ENCODE measurements at regions not wholly inside any gene's neighbourhood (a gene's known extent, or its start where the extent isn't known, plus 50 kb on each side); places are given as distances from the start of the nearest gene placed in this dataset.

DNA sequence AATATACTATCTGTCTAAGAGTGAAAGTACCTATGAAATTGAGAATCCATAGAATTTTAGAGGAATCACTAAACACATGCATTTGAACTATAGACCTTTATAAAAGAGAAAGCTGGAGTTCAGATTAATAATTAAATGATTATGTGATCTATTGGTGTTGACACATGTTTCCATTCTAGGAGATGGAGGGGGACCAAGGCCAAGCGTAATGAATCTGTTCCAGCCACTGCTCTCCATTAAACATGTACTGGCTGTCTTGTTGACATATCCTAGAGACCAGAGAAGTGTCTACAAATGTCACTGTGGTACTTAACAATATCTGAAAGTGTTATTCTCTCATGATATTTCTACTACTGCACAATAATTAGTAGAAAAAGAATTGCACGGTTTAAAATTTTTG, 432.4 kb downstream of the BMP2 start:
- no peaks in the 10 kb centered on the region for H3K27me3 ChIP-seq

GRCh38 chr20:7207186-7207798, 439.8 kb downstream of the BMP2 start:
- TF ChIP-seq POLR2A (IDR thresholded peaks at IDR 0.05), result no peak
- no peak for TF ChIP-seq CTCF (IDR thresholded peaks at IDR 0.05)
- no peak for DNase-seq
- H3K4me1 ChIP-seq, result no peaks in the 10 kb centered on the region
- no peak overlapping the region for H3K4me3 ChIP-seq
- H3K36me3 ChIP-seq, result no peaks in the 10 kb centered on the region
- no peak overlapping the region for H3K27ac ChIP-seq
- no peaks in the 10 kb centered on the region for H3K27me3 ChIP-seq
- intact Hi-C loops (cut with DNase I; ENCODE audit: low total_unique reads), result no loop called here
- H3K9me3 ChIP-seq, result no peaks in the 10 kb centered on the region

More for the DNA sequence above, 432.4 kb downstream of the BMP2 start:
- H3K27ac ChIP-seq, result no peak overlapping the region
- no peaks in the 10 kb centered on the region for H3K4me1 ChIP-seq
- H3K36me3 ChIP-seq, result no peaks in the 10 kb centered on the region
- intact Hi-C loops (cut with DNase I; ENCODE audit: low total_unique reads), result no loop called here
- DNase-seq, result no peak
- H3K4me3 ChIP-seq, result no peak overlapping the region
- TF ChIP-seq POLR2A (IDR thresholded peaks at IDR 0.05) (no peak), CTCF (IDR thresholded peaks at IDR 0.05) (no peak)
- no peaks in the 10 kb centered on the region for H3K9me3 ChIP-seq

- Histone ChIP-seq H3K27ac (no peak overlapping the region), H3K9me3 (no peaks in the 10 kb centered on the region), H3K4me3 (no peak overlapping the region), H3K27me3 (no peaks in the 10 kb centered on the region), H3K4me1 (no peaks in the 10 kb centered on the region), H3K36me3 (no peaks in the 10 kb centered on the region)
- TF ChIP-seq POLR2A (IDR thresholded peaks at IDR 0.05) (no peak), CTCF (IDR thresholded peaks at IDR 0.05) (no peak)
- DNase-seq, result no peak
- intact Hi-C loops (cut with DNase I; ENCODE audit: low total_unique reads), result no loop called here
These were observed 443.4 kb downstream of the BMP2 start for GRCh38 chr20:7210910-7211309.

DNA sequence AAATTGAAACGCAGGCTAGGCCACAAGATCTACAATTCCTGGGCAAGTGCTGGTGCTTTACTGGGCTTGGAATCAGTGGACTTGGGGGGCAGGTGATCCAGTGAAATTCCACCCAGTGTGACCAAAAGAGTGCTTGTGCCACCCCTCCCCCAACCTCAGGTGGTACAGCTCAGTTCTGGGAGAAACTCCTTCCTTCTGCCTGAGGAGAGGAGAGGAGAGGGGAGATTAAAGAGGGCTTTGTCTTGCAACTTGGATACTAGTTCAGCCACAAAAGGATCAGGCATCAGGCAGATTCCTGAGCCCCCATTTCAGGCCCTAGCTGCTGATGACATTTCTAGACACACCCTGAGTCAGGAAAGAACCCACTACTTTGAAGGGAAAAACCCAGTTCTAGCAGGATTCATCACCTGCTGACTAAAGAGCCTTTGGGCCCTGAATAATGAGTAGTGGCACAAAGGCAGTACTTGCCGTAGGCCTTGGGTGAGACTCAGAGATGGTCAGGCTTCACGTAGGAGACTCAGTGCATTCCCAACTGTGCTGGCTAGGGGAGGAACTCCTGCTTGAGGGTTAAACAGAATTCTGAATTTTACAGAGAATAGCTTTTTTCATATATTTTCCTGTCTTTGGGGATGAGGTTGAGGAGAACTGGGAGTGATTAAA, 446.7 kb downstream of the BMP2 start:
- Histone ChIP-seq H3K27me3 (no peaks in the 10 kb centered on the region), H3K36me3 (no peaks in the 10 kb centered on the region), H3K4me3 (no peak overlapping the region), H3K4me1 (no peaks in the 10 kb centered on the region), H3K9me3 (no peaks in the 10 kb centered on the region), H3K27ac (no peak overlapping the region)
- intact Hi-C loops (cut with DNase I; ENCODE audit: low total_unique reads), result no loop called here
- no peak for TF ChIP-seq POLR2A (IDR thresholded peaks at IDR 0.05)
- no peak for TF ChIP-seq CTCF (IDR thresholded peaks at IDR 0.05)
- DNase-seq, result no peak

- Histone ChIP-seq H3K4me1 (no peaks in the 10 kb centered on the region), H3K27me3 (no peaks in the 10 kb centered on the region), H3K36me3 (no peaks in the 10 kb centered on the region), H3K4me3 (no peak overlapping the region), H3K9me3 (no peaks in the 10 kb centered on the region), H3K27ac (no peak overlapping the region)
- DNase-seq, result no peak
- TF ChIP-seq POLR2A (IDR thresholded peaks at IDR 0.05) (no peak), CTCF (IDR thresholded peaks at IDR 0.05) (no peak)
- intact Hi-C loops (cut with DNase I; ENCODE audit: low total_unique reads), result no loop called here
These were observed 450.1 kb downstream of the BMP2 start for GRCh38 chr20:7217606-7218005.

All from uterus (tissue), 3 donors.